SK-N-SH (cell line): ENCODE measurements at regions not wholly inside any gene's neighbourhood (a gene's known extent, or its start where the extent isn't known, plus 50 kb on each side); places are given as distances from the start of the nearest gene placed in this dataset.

ENCODE experiments used
- CTCF ChIA-PET: fragments of 300-600, 350-600 bp; formaldehyde crosslinking; extraction: SDS; loops from one replicate; lab custom pipeline; 2021; lab: Yijun Ruan, JAX
- POLR2A ChIA-PET: fragments of 350-600 bp; sonication (Branson Sonifier 250); formaldehyde crosslinking; extraction: SDS; loops from one replicate; lab custom pipeline; 2020; ENCODE audit warnings: antibody characterized with exemption, inconsistent platforms; lab: Yijun Ruan, JAX
- DNase-seq: peaks from one replicate; pipeline ENCODE4 v3.0.0; 2012
- H2AFZ ChIP-seq: fragments of 200-600 bp; sonication (generic); 2 replicates; pipeline ENCODE4 v1.8.1; 2016; ENCODE audit warnings: antibody characterized with exemption, mild to moderate bottlenecking, low read depth
- H3F3A ChIP-seq: fragments of 200-600 bp; sonication (generic); replicated peaks from 2 replicates; pipeline ENCODE3; 2016; ENCODE audit warnings: antibody characterized with exemption, mild to moderate bottlenecking; ENCODE audit not compliant: insufficient read depth
- H3K27ac ChIP-seq, 2 experiments: fragments of 200-500 bp in 1 of 2; fragments of 200-600 bp in 1 of 2; sonication (Bioruptor generic) in 1 of 2; sonication (generic), shearing (Covaris generic) in 1 of 2; 2 replicates each; pipeline versions ENCODE4 v1.5.1 to v1.6.1; 2014 to 2016; ENCODE audit warnings: low read depth in 2 of 2, inconsistent platforms in 1 of 2, low read length in 1 of 2, mild to moderate bottlenecking in 1 of 2, mixed read lengths in 1 of 2
- H3K27me3 ChIP-seq: fragments of 200-600 bp; sonication (generic), shearing (Covaris generic); 2 replicates; pipeline ENCODE4 v1.6.1; 2016; ENCODE audit warnings: mixed run types; ENCODE audit not compliant: insufficient read depth
- H3K36me3 ChIP-seq, 2 experiments: fragments of 200-500 bp in 1 of 2; fragments of 200-600 bp in 1 of 2; sonication (Bioruptor generic) in 1 of 2; sonication (generic) in 1 of 2; replicated peaks in 1 of 2; 2 replicates each; pipeline versions ENCODE3 to v1.5.1; 2014 to 2016; ENCODE audit warnings: low read length in 1 of 2, mild to moderate bottlenecking in 1 of 2; ENCODE audit not compliant: insufficient read depth in 2 of 2, control insufficient read depth in 1 of 2
- H3K4me1 ChIP-seq, 2 experiments: fragments of 200-500 bp in 1 of 2; fragments of 200-600 bp in 1 of 2; sonication (Bioruptor generic) in 1 of 2; sonication (generic), shearing (Covaris generic) in 1 of 2; 2 replicates each; pipeline versions ENCODE4 v1.5.1 to v1.6.1; 2014 to 2016; ENCODE audit warnings: low read depth in 1 of 2, low read length in 1 of 2, mixed run types in 1 of 2; ENCODE audit not compliant: insufficient read depth in 2 of 2, control insufficient read depth in 1 of 2
- H3K4me2 ChIP-seq: fragments of 200-600 bp; sonication (generic), shearing (Covaris generic); 2 replicates; pipeline ENCODE4 v1.6.1; 2017; ENCODE audit warnings: mixed run types
- H3K4me3 ChIP-seq, 2 experiments: fragments of 200-500 bp in 1 of 2; fragments of 200-600 bp in 1 of 2; sonication (Bioruptor generic) in 1 of 2; sonication (generic), shearing (Covaris generic) in 1 of 2; 2 replicates each; pipeline versions ENCODE4 v1.5.1 to v1.8.1; 2014 to 2016; ENCODE audit warnings: low read depth in 2 of 2, inconsistent platforms in 1 of 2, low read length in 1 of 2, mild to moderate bottlenecking in 1 of 2, mixed read lengths in 1 of 2, moderate library complexity in 1 of 2
- H3K79me2 ChIP-seq: fragments of 200-600 bp; sonication (generic); 2 replicates; pipeline ENCODE4 v1.8.1; 2017; ENCODE audit warnings: mild to moderate bottlenecking; ENCODE audit not compliant: insufficient read depth
- H3K9ac ChIP-seq: fragments of 200-600 bp; sonication (generic); 2 replicates; pipeline ENCODE4 v1.6.1; 2017; ENCODE audit warnings: mixed run types
- H3K9me2 ChIP-seq: fragments of 200-600 bp; sonication (generic); 2 replicates; pipeline ENCODE4 v1.6.1; 2017; ENCODE audit warnings: mixed run types
- H3K9me3 ChIP-seq: fragments of 200-600 bp; sonication (generic); 2 replicates; pipeline ENCODE4 v1.6.1; 2017; ENCODE audit warnings: mixed run types, mild to moderate bottlenecking, moderate library complexity
- H4K20me1 ChIP-seq: fragments of 200-600 bp; sonication (generic); 2 replicates; pipeline ENCODE4 v1.6.1; 2017; ENCODE audit warnings: mild to moderate bottlenecking, mixed run types; ENCODE audit not compliant: insufficient read depth
- CHD2 ChIP-seq: fragments of 150-350 bp; IDR thresholded peaks from 2 replicates; pipeline ENCODE4 v1.6.1; 2018; ENCODE audit warnings: low read length; ENCODE audit not compliant: partially characterized antibody
- EP300 ChIP-seq, 2 experiments: IDR thresholded peaks; 2 replicates each; pipeline versions ENCODE4 v1.4.0 to v1.6.1; 2012; ENCODE audit warnings: borderline replicate concordance in 1 of 2, low read depth in 1 of 2, low read length in 1 of 2
- EZH2phosphoT487 ChIP-seq: fragments of 200-600 bp; sonication (generic); IDR thresholded peaks from 2 replicates; pipeline ENCODE4 v1.6.1; 2017; ENCODE audit warnings: low read depth, mixed run types, mild to moderate bottlenecking, antibody characterized with exemption, moderate library complexity, borderline replicate concordance
- FOSL2 ChIP-seq: IDR thresholded peaks from 2 replicates; pipeline ENCODE4 v1.4.0; 2012; ENCODE audit warnings: low read depth, mild to moderate bottlenecking, moderate library complexity, borderline replicate concordance
- FOXJ3 ChIP-seq: sonication (generic); formaldehyde crosslinking; IDR thresholded peaks from 2 replicates; pipeline ENCODE4 v1.5.1; 2020; ENCODE audit warnings: mild to moderate bottlenecking, missing genetic modification reagents
- FOXM1 ChIP-seq: IDR thresholded peaks from 2 replicates; pipeline ENCODE4 v1.4.0; 2012; ENCODE audit warnings: low read depth, mild to moderate bottlenecking
- GABPA ChIP-seq: IDR thresholded peaks from 2 replicates; pipeline ENCODE4 v1.4.0; 2012; ENCODE audit warnings: low read depth, mild to moderate bottlenecking
- GATA2 ChIP-seq: sonication (generic); formaldehyde crosslinking; IDR thresholded peaks from 2 replicates; pipeline ENCODE4 v1.5.0; 2020; ENCODE audit warnings: mild to moderate bottlenecking, missing genetic modification reagents
- JUND ChIP-seq: IDR thresholded peaks from 2 replicates; pipeline ENCODE4 v1.4.0; 2012
- MXI1 ChIP-seq: IDR thresholded peaks from 2 replicates; pipeline ENCODE4 v1.6.1; 2012; ENCODE audit warnings: mild to moderate bottlenecking, low read depth, low read length, improper control_type of control experiment
- NFIC ChIP-seq: IDR thresholded peaks from 2 replicates; pipeline ENCODE4 v1.4.0; 2012; ENCODE audit warnings: borderline replicate concordance
- PBX3 ChIP-seq: IDR thresholded peaks from 2 replicates; pipeline ENCODE4; 2012
- RFX5 ChIP-seq: IDR thresholded peaks from 2 replicates; pipeline ENCODE4 v1.6.1; 2012; ENCODE audit warnings: mild to moderate bottlenecking, improper control_type of control experiment, low read length
- SIN3A ChIP-seq: IDR thresholded peaks from 2 replicates; pipeline ENCODE4 v1.6.1; 2012; ENCODE audit warnings: low read depth, mild to moderate bottlenecking, low read length, moderate library complexity, borderline replicate concordance
- YY1 ChIP-seq: IDR thresholded peaks from 2 replicates; pipeline ENCODE4 v1.4.0; 2012; ENCODE audit warnings: low read depth, mild to moderate bottlenecking
- ZBTB33 ChIP-seq: IDR thresholded peaks from 2 replicates; pipeline ENCODE4 v1.4.0; 2012; ENCODE audit warnings: low read depth, borderline replicate concordance
- WGBS: methylation state at CpG from one replicate; pipeline ENCODE4 v1.1.6; 2017; ENCODE audit warnings: low lambda C conversion rate; 5-methylcytosine and 5-hydroxymethylcytosine counted together
- TF ChIP-seq, protein P1 (sequence below): fragments of 150-350 bp; IDR thresholded peaks from 2 replicates; pipeline ENCODE4 v1.6.1; 2016; ENCODE audit warnings: mild to moderate bottlenecking, low read depth, low read length
- TF ChIP-seq, protein P2 (sequence below): fragments of 150-350 bp; IDR thresholded peaks from 2 replicates; pipeline ENCODE4 v1.6.1; 2017; ENCODE audit warnings: antibody characterized with exemption, low read length, low read depth, borderline replicate concordance
- TF ChIP-seq, protein P3 (sequence below): fragments of 200-600 bp; sonication (generic); IDR thresholded peaks from 2 replicates; pipeline ENCODE4 v1.6.1; 2017; ENCODE audit warnings: antibody characterized with exemption, mild to moderate bottlenecking, moderate library complexity

DNA sequence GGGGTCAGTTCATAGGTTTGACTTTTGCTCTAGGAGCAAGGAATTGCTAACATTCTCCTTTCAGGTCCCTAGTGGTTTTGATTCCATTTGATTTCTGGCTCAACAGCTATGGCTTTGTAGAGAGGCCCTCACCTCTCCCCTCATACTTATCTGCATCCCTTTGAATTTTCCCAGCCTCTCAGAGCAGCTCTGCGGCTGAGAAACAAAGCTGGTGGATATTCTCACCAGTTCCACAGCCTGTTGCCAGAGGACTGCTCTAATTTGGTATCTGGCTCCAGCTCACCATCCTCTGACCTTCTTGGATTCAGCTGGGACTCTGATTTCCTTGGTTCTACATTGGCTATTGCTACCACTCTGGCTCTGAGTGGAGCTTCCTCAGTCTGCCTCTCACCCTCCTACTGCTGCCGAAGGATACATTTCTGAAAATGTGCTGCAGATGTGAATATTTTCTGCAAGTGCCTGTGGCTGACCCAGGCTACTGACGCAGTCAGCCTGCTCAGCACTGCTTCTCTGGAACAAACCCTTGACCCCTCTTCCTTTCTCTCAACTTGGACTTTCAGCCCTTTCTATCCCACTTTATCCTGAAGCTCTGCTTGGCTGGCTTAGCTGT is 110.9 kb upstream of the ENPEP start:
- no peak for DNase-seq
- WGBS, result 34% methylated on average over 3 of the region's 3 CpGs
- H3K27ac ChIP-seq, result no peak overlapping the region
- TF ChIP-seq MXI1, result no peak
- no peak for TF ChIP-seq GABPA
- no peak for TF ChIP-seq PBX3
- no peak for TF ChIP-seq FOXM1
- TF ChIP-seq EP300 (IDR thresholded peaks at IDR 0.05; ENCODE audit: borderline replicate concordance in 1 of 2, low read depth in 1 of 2, low read length in 1 of 2), result no peak
- TF ChIP-seq, protein P1, sequence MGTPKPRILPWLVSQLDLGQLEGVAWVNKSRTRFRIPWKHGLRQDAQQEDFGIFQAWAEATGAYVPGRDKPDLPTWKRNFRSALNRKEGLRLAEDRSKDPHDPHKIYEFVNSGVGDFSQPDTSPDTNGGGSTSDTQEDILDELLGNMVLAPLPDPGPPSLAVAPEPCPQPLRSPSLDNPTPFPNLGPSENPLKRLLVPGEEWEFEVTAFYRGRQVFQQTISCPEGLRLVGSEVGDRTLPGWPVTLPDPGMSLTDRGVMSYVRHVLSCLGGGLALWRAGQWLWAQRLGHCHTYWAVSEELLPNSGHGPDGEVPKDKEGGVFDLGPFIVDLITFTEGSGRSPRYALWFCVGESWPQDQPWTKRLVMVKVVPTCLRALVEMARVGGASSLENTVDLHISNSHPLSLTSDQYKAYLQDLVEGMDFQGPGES, result no peak
- TF ChIP-seq, protein P2, sequence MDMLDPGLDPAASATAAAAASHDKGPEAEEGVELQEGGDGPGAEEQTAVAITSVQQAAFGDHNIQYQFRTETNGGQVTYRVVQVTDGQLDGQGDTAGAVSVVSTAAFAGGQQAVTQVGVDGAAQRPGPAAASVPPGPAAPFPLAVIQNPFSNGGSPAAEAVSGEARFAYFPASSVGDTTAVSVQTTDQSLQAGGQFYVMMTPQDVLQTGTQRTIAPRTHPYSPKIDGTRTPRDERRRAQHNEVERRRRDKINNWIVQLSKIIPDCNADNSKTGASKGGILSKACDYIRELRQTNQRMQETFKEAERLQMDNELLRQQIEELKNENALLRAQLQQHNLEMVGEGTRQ, result no peak
- no peak for TF ChIP-seq JUND
- TF ChIP-seq NFIC, result no peak
- no peak for TF ChIP-seq FOSL2
- no peak for TF ChIP-seq SIN3A
- no peak for TF ChIP-seq CHD2
- TF ChIP-seq RFX5, result no peak
- TF ChIP-seq FOXJ3 (CRISPR knock-in tag), result no peak
- TF ChIP-seq EZH2phosphoT487, result no peak
- TF ChIP-seq GATA2 (CRISPR knock-in tag), result no peak
- TF ChIP-seq ZBTB33, result no peak
- TF ChIP-seq, protein P3, sequence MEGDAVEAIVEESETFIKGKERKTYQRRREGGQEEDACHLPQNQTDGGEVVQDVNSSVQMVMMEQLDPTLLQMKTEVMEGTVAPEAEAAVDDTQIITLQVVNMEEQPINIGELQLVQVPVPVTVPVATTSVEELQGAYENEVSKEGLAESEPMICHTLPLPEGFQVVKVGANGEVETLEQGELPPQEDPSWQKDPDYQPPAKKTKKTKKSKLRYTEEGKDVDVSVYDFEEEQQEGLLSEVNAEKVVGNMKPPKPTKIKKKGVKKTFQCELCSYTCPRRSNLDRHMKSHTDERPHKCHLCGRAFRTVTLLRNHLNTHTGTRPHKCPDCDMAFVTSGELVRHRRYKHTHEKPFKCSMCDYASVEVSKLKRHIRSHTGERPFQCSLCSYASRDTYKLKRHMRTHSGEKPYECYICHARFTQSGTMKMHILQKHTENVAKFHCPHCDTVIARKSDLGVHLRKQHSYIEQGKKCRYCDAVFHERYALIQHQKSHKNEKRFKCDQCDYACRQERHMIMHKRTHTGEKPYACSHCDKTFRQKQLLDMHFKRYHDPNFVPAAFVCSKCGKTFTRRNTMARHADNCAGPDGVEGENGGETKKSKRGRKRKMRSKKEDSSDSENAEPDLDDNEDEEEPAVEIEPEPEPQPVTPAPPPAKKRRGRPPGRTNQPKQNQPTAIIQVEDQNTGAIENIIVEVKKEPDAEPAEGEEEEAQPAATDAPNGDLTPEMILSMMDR, result no peak
- TF ChIP-seq YY1, result no peak
- ChIA-PET POLR2A (interaction anchor here (0.5 to 0.7 kb wide), 2 partner anchors 22 to 119 kb away, joined by 3 read pairs; no protein-coding TSS in a partner anchor), CTCF (interaction anchor here (1.1 to 1.2 kb wide), 2 partner anchors 142 to 387 kb away, joined by 3 to 4 read pairs; no protein-coding TSS in a partner anchor)
- H3F3A ChIP-seq, result no peaks in the 10 kb centered on the region
- H3K4me1 ChIP-seq, result no peaks in the 10 kb centered on the region
- H3K4me3 ChIP-seq, result no peak overlapping the region
- no peak overlapping the region for H3K4me2 ChIP-seq
- H2AFZ ChIP-seq, result no peak overlapping the region
- H4K20me1 ChIP-seq, result no peaks in the 10 kb centered on the region
- no peaks in the 10 kb centered on the region for H3K27me3 ChIP-seq
- H3K36me3 ChIP-seq, result no peaks in the 10 kb centered on the region
- no peaks in the 10 kb centered on the region for H3K9me3 ChIP-seq
- H3K79me2 ChIP-seq, result no peaks in the 10 kb centered on the region
- H3K9ac ChIP-seq, result no peak overlapping the region
- no peaks in the 10 kb centered on the region for H3K9me2 ChIP-seq
